ENCODE measurements at regions not wholly inside any gene's neighbourhood (a gene's known extent, or its start where the extent isn't known, plus 50 kb on each side); places are given as distances from the start of the nearest gene placed in this dataset.

DNA sequence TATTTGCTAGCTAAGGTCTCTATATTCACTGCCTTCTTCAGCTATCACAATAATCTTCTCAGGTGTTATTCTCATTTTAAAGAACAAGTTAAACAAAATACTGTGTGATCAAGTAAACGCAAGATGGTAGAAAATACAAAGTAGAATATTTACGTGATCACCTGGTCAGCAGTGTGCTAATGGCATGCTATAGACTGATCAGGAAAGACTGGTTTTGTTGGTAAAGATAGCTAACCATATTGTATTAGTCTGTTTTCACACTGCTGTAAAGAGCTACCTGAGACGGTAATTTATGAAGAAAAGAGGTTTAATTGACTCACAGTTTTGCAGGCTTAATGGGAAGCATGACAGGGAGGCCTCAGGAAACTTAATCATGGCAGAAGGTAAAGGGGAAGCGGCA, 50.4 kb downstream of the ZBTB38 start:
- DNase-seq = no peak

DNA sequence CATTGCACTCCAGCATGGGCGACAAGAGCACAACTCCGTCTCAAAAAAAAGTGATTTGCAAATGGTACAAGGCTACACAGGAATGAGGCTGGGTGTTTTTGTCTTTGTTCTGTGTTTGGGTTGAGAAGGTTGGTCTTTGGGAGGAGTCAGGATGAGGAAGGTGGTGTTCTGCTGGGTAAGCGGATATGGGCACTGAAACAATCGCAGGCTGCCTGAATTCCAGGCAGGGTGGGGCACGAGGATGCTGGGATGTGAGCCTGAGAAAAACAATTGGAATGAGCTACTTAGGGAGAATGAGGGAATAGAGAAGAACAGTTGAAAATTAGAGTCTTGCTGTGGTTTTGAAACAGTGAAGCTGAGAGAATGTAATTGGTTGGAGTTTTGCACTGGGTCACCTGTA, 51.6 kb downstream of the ZBTB38 start:
- no peak for DNase-seq

DNA sequence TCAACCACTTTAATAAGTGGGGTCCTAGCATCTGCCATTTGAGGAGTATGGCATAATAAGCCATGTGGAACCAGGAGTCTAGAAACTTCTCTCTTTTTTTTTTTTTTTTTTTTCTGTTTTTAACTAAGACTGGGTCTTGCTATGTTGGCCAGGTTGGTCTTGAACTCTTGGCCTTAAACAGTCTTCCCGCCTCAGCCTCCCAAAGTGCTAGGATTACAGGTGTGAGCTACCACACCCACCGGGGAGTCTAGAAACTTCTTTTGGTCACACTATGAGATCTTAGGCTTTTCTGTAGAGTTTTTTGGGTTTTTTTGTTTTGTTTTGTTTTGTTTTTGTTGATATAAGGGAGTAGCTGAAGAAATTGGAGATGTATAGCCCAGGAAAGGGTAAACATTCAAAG, 52.9 kb downstream of the ZBTB38 start:
- DNase-seq = no peak

DNA sequence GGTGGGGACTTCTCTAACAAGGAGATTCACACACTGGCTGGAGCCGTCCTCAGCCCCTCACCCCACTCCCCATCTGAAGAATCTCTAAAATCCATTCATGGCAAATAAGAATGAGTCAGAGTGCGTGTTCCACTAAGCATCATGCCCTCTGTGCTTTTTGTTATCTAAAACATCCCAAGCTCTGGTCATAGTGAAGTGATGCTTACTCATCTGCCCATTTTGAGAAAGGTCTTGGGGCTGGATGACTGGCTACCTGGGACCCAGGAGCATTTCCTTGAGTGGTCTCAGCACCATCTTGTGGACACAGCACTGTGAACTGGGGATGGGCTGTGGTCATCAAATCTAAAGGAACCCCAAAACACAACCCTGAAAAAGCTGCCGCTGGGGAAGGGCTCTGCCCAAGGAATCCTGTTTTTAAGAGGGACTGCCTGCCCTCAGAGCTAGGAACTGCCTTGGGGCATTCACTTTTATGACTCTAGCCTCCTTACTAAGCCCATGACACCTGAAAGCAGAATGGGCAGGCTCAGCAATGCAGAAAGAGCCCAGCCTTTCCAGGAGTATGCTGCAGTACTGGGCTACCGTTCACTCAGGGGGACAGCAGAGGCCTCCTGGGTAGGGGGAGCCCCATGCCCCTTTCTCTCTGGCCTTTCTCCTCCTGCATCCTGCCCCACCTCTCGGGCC, 53.5 kb downstream of the ZBTB38 start:
- DNase-seq = peak in 1 of 2 experiments; percentile 16

DNA sequence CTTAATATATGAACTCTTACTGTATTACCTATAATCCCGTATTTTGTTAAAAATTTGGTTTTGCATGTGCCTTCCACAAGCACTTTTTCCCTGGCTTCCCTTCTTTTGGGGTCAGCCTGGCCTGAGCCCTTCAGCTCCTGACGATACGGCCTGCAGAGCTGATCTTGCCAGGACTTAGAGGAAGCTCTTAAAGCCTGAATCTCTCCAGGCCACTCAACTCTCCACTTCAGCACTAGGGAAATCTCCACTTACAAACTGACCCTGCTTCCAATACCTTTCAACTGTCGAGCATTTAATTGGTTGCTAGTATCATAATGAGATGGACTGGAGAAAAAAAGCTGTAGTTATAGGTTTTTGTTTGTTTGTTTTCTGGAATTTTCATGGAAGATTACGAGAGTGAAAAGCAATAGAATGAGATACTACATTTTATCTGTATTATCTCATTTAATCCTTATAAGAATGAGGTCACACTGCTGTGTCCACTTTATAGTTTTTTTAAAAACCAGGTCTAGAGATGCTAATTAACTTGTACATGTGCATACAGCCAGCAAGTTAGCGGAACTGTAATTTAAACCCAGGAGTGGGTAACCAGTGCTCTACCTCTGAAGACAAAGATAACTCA, 54.8 kb downstream of the ZBTB38 start:
- DNase-seq = no peak

DNA sequence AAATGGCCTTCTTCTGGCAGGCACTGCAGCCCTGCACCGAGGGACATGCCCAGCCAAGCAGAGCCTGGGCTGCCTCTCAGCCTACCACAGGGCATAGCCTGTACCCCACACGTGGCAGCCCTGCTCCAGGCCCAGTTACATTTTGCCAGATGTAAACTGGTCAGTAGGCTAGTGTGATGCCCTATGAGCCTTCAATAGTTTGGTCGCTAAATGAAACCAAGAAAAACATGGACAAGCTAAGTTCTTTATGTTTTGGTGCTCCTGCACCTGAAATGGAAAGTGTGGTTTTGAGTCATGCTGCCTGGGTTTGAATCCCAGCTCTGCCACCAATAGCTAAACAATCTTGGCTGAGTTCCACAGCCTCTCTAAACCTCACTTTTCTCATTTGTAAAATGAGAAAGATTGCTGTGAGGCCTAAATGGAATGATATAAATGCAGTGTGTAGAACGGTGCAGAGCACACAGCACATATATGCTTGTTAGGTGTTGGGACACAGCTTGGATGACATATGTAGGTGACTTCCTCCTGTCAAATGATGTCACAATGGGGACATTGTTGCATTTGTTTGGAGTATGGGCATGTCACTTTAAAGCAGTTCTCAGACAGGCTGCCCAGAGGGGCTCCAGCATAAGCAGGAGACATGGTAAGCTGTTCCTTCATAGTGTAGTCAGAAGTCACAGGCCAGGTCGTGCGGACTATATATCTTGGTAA, 57.4 kb downstream of the ZBTB38 start:
- peak in 1 of 2 experiments; percentile 23 for DNase-seq

DNA sequence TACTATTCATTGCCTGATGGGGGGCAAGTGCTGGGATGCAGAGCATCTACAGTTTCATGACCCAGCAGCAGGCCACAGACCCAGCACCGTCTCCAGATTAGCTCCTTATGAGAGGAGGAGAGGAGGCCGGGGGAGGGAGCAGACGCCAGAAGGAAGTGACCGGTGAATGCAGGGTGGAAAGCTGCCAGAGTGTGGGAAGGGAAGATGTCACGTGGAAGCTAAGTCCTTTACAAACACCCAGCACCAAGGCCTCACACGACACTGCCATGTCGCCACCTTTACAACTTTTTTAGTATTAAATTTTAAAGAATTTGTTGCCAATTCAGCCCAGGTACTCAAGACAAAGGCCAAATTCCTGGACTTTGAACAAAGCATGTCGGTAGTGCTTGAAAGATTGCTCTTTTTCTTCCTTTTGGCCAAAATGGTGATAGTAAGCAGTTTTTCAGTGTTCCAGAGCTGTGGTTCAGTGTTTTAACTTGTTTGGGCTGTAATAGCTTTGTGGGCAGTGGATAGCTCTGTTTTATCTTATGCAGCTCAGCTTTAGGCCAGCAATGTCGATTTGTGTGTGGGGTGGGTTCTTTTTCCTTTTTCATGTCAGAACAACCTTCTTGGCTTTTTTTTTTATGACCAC, 58.2 kb downstream of the ZBTB38 start:
- DNase-seq = peak; percentile 5 to 14

DNA sequence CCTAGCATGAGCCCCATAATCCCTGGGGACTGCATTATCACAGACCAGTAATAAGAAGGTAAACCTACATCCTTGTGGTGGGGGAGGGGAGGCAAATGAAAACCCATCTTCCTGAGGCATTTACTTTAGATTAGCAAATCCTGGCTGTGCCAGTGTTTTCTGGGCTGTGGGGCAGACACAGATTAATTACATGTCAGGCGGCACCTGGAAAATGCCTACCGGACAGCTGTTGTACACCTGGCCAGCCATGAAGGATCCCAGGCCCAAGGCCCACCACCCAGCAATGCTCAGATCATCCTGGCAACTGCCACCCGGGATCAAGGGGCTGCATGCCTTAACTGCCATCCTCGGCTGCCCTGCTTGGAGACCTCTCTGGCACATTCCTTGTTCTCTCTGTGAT, 59.1 kb upstream of the RASA2 start:
- peak in 1 of 2 experiments; percentile 12 for DNase-seq

DNA sequence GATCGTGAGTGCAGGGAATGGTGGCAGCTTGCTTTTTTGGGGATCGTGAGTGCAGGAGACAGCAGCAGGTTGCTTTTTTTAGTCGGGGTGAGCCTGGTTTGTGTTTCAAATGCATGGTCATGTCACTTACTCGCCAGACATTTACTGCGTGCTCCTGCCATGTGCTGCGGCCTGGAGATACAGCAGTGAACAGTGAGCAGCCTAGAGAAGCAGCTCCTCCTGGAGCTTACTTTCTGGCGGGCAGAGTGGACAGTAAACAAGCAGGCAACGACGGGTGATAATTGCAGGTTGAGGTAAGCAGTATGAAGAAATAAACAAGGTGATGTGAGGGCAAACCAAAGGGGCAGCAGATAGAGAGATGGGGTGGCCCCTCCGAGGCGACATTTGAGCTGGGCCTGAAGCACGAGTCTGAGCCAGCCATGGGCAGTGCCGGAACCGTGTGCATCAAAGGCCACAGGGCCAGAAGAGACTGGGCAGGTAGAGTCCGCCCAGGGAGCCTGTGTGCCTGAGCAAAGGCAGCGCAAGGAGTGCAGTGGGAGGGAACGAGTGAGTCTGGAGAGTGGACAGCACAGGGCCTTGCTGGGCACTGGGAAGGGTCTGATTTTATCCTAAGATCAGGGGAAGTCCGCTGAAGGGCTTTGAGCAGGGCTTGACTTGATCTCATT, 57.3 kb upstream of the RASA2 start:
- DNase-seq = peak in 1 of 2 experiments; percentile 8

DNA sequence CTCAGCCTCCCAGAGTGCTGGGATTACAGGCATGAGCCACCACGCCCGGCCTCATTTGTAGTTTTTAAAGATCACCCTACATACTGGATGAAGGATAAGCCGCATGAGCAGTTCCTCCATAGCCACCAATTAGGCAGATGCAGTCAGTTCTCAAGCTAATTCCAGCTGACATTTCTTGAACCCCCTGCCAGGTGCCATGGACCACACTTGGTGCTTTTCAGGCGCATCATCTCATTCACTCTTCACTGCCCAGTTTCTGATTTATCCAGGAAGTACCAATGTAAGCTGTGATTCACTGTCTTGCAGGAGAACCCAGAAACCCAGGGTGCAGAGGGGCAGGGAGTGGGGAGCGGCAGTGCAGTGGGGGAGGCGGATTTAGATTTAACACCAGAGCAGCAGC, 56.5 kb upstream of the RASA2 start:
- DNase-seq = peak in 1 of 2 experiments; percentile 7

DNA sequence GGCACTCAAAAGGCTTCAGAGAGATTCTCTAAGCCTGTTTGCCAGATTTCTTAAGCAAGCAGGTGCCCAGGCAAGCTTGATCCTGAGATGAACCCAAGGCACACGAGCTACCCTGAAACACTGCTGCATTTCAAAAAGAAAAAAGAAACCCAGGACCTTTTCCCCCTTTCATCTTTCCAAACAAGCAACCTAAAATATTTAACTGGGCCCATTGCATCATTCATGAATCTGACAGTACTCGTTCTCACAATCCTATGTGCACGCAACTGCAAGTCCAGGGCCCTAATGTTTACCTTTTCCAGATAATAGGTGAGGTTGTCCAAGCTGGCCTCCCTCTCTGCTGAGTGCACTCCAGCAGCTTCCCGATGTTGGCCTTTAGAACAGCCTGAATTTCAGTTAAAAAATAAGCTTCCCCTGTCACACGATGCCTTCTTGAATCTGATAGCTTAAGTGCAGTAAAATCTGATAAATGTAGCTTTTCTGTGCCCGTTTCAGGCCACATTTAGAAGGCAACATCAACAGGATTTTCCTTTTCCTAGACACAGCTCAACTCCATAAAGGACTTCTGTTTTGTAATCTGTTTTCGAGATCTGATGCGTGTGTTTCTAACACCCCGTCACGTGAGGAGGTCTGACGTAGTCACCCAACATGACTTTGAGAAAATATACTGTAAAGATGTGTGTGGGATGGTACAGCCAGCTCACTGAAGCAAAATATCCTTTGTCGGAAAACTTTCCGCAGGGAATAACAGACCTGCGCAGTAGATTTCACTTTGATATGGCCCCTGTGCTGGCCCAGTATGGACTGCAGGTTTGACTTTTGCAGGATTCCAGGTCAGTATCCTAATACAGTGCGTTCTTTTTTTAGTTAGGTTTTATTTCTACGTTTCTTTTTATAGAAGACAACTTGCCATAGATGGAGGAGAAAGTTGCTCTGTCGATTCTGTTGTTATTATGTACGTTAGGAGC, 55.1 kb upstream of the RASA2 start:
- peak; percentile 7 to 8 for DNase-seq

DNA sequence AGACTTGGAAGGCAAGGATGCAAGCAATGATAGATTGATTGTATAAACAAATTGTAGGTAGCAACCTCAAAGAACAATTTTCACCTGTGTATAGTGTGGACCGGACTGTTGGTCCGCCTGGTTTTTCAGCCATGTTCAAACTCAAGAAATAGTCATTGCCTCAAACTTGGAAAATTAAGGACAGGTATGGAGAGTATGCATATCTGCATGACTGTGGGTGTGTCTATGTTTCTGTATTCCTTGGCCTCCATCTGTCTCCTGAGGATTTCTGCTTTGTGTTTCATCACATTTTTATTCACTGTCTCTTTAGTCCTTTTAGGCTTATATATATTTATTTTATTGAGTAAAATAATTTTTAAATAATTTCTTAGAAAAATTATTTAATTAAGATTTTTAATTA, 53.9 kb upstream of the RASA2 start:
- no peak for DNase-seq

DNA sequence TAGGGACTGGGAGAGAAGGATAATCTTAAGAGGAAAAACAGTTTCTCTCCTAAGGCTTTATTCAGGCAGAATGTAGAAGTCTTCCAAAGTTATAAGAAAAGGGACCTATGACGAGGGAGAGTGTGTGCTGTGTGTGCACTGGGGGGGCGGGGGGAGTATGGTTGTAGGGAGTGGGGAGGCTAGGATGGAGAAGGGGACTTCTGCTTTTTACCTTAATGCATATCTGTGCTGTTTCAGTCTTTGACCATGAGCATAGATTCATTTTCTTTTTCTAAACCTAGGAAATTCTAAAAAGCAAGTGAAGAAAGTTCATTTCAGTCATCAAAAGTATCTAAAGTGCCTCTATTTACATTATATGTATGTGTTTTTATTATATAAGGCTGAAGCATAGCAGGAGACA, 52.6 kb upstream of the RASA2 start:
- no peak for DNase-seq

DNA sequence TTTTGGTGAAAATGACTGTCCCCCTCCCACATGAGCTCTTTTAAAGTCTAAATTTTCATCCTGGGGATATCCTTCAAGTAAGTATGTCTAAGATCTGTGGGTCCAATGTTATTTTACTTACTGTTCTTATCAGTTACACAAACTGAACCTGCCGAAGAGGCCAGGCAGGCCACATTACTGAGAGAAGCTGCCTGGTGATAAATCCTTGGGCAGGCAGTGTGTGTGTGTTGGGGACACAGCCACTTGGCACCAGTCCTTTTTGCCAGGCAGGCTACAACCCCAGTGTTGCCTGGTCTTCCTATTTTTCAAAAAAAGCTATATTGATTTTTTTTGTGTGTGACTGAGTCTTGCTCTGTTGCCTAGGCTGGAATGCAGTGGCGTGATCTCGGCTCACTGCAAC, 50.6 kb upstream of the RASA2 start:
- DNase-seq = peak in 1 of 2 experiments; percentile 11

Measured in activated T-cell treated with anti-CD3 and anti-CD28 coated beads, Interleukin-2, amount 50 U/mL, for 48 hours (primary cell).